ENCODE measurements at regions not wholly inside any gene's neighbourhood (a gene's known extent, or its start where the extent isn't known, plus 50 kb on each side); places are given as distances from the start of the nearest gene placed in this dataset.
"Not testable (repeated sequence)": the region's sequence is repeated elsewhere in the genome, so short reads cannot be mapped to it uniquely, and the experiment has no call there.

GRCh38 chrX:45479196-45479834 is 278.6 kb upstream of the DIPK2B start:
- Histone ChIP-seq H3K27ac (no peak overlapping the region), H3K4me1 (no peaks in the 10 kb centered on the region), H3K9me3 (no peaks in the 10 kb centered on the region), H3K27me3 (no peaks in the 10 kb centered on the region), H3K36me3 (no peaks in the 10 kb centered on the region), H3K4me3 (no peak overlapping the region)
- 54 to 76% methylated on average over 2 to 4 of the region's 4 CpGs for WGBS, 2 donors (ENCODE audit: low coverage in 1 of 2)
- intact Hi-C loops (cut with DNase I; ENCODE audit: low total_unique reads), result no loop called here
- DNase-seq, result no peak
- no peak for TF ChIP-seq EP300 (IDR thresholded peaks at IDR 0.05; ENCODE audit: low read depth)
- in situ Hi-C loops (cut with MboI; ENCODE audit: low pct_ligation_motif_present in 1 of 4, low pct_unique_long_range_greater_than_20kb in 1 of 4, low sequenced_read_pairs in 3 of 4), result no loop called here

GRCh38 chrX:45472968-45473367 is 272.3 kb upstream of the DIPK2B start:
- Histone ChIP-seq H3K4me3 (no peak overlapping the region), H3K4me1 (no peaks in the 10 kb centered on the region), H3K27me3 (no peaks in the 10 kb centered on the region), H3K36me3 (no peaks in the 10 kb centered on the region), H3K27ac (no peak overlapping the region), H3K9me3 (no peaks in the 10 kb centered on the region)
- DNase-seq, result no peak
- intact Hi-C loops (cut with DNase I; ENCODE audit: low total_unique reads) (no loop called here), in situ Hi-C loops (cut with MboI; ENCODE audit: low pct_ligation_motif_present in 1 of 4, low pct_unique_long_range_greater_than_20kb in 1 of 4, low sequenced_read_pairs in 3 of 4) (no loop called here)
- WGBS, 2 donors (ENCODE audit: low coverage in 1 of 2), result 79 to 83% methylated on average over 1 of the region's 1 CpG
- TF ChIP-seq EP300 (IDR thresholded peaks at IDR 0.05; ENCODE audit: low read depth), result no peak
- TF ChIP-seq POLR2A (IDR thresholded peaks at IDR 0.05), result no peak
- no peak for TF ChIP-seq POLR2AphosphoS5 (IDR thresholded peaks at IDR 0.05)

- WGBS, 2 donors (ENCODE audit: low coverage in 1 of 2), result 95 to 100% methylated on average over 2 to 6 of the region's 6 CpGs
- H3K4me1 ChIP-seq; DNase-seq; H3K27me3 ChIP-seq; in situ Hi-C loops (cut with MboI; ENCODE audit: low pct_ligation_motif_present in 1 of 4, low pct_unique_long_range_greater_than_20kb in 1 of 4, low sequenced_read_pairs in 3 of 4); H3K27ac ChIP-seq; H3K36me3 ChIP-seq; intact Hi-C loops (cut with DNase I; ENCODE audit: low total_unique reads); H3K4me3 ChIP-seq; H3K9me3 ChIP-seq: not testable (repeated sequence)
These were observed 266.9 kb upstream of the DIPK2B start for GRCh38 chrX:45467537-45467936.

GRCh38 chrX:45455732-45456131 is 255.1 kb upstream of the DIPK2B start:
- DNase-seq; H3K27me3 ChIP-seq; H3K9me3 ChIP-seq; H3K36me3 ChIP-seq; H3K4me1 ChIP-seq; H3K4me3 ChIP-seq; in situ Hi-C loops (cut with MboI; ENCODE audit: low pct_ligation_motif_present in 1 of 4, low pct_unique_long_range_greater_than_20kb in 1 of 4, low sequenced_read_pairs in 3 of 4); intact Hi-C loops (cut with DNase I; ENCODE audit: low total_unique reads); H3K27ac ChIP-seq: not testable (repeated sequence)
- WGBS, 2 donors (ENCODE audit: low coverage in 1 of 2), result 70 to 100% methylated on average over 2 to 5 of the region's 5 CpGs

- intact Hi-C loops (cut with DNase I; ENCODE audit: low total_unique reads), result no loop called here
- in situ Hi-C loops (cut with MboI; ENCODE audit: low pct_ligation_motif_present in 1 of 4, low pct_unique_long_range_greater_than_20kb in 1 of 4, low sequenced_read_pairs in 3 of 4), result no loop called here
- H3K36me3 ChIP-seq, result no peaks in the 10 kb centered on the region
- WGBS, 2 donors (ENCODE audit: low coverage in 1 of 2), result 83% methylated on average over 2 of the region's 2 CpGs; no CpG with 5 or more reads in 1 of the 2 donors
- no peak overlapping the region for H3K27ac ChIP-seq
- H3K4me3 ChIP-seq, result no peak overlapping the region
- H3K4me1 ChIP-seq, result no peaks in the 10 kb centered on the region
- no peaks in the 10 kb centered on the region for H3K9me3 ChIP-seq
- H3K27me3 ChIP-seq, result no peaks in the 10 kb centered on the region
- no peak for DNase-seq
- TF ChIP-seq CTCF (IDR thresholded peaks at IDR 0.05), result no peak
- no peak for TF ChIP-seq EP300 (IDR thresholded peaks at IDR 0.05; ENCODE audit: low read depth)
- TF ChIP-seq POLR2AphosphoS5 (IDR thresholded peaks at IDR 0.05), result no peak
- no peak for TF ChIP-seq POLR2A (IDR thresholded peaks at IDR 0.05)
These were observed 253.6 kb upstream of the DIPK2B start for GRCh38 chrX:45454290-45454689.

- in situ Hi-C loops (cut with MboI; ENCODE audit: low pct_ligation_motif_present in 1 of 4, low pct_unique_long_range_greater_than_20kb in 1 of 4, low sequenced_read_pairs in 3 of 4) (no loop called here), intact Hi-C loops (cut with DNase I; ENCODE audit: low total_unique reads) (no loop called here)
- TF ChIP-seq EP300 (IDR thresholded peaks at IDR 0.05; ENCODE audit: low read depth) (no peak), CTCF (IDR thresholded peaks at IDR 0.05) (no peak)
- DNase-seq, result no peak
- peaks cover 0 to 2% (median 0%) of the 10 kb centered on the region in 4 donors for H3K4me1 ChIP-seq
- no peaks in the 10 kb centered on the region for H3K27me3 ChIP-seq
- H3K27ac ChIP-seq, result no peak overlapping the region
- no peaks in the 10 kb centered on the region for H3K9me3 ChIP-seq
- 71% methylated on average over 1 of the region's 1 CpG; no CpG with 5 or more reads in 1 of the 2 donors for WGBS, 2 donors (ENCODE audit: low coverage in 1 of 2)
- no peak overlapping the region for H3K4me3 ChIP-seq
- H3K36me3 ChIP-seq, result no peaks in the 10 kb centered on the region
These were observed 249.3 kb upstream of the DIPK2B start for GRCh38 chrX:45449982-45450381.

Measured in transverse colon (tissue), 4 donors.